Mucosa of descending colon (tissue), 3 donors: ENCODE measurements at regions not wholly inside any gene's neighbourhood (a gene's known extent, or its start where the extent isn't known, plus 50 kb on each side); places are given as distances from the start of the nearest gene placed in this dataset.
"Not testable (repeated sequence)": the region's sequence is repeated elsewhere in the genome, so short reads cannot be mapped to it uniquely, and the experiment has no call there.

ENCODE experiments used
- ATAC-seq: fragments of 200-7000 bp; cut with Tn5 transposase; one replicate; pipeline ENCODE4 v1.9.1; 2020; ENCODE audit warnings: mild to moderate bottlenecking, moderate library complexity
- DNase-seq, 3 donors: peaks; one replicate each; pipeline ENCODE4 v3.0.0-alpha.2; 2020
- H3K36me3 ChIP-seq: fragments of 200-600 bp; one replicate; pipeline ENCODE4 v1.8.0; 2021; ENCODE audit warnings: low read depth, mild to moderate bottlenecking
- H3K4me1 ChIP-seq: fragments of 200-600 bp; one replicate; pipeline ENCODE4 v1.8.0; 2021; ENCODE audit warnings: low read depth, mild to moderate bottlenecking
- H3K4me3 ChIP-seq: fragments of 200-600 bp; one replicate; pipeline ENCODE4 v1.8.0; 2021; ENCODE audit warnings: mild to moderate bottlenecking
- H3K9me3 ChIP-seq: fragments of 200-600 bp; one replicate; pipeline ENCODE4 v1.8.0; 2021; ENCODE audit warnings: mild to moderate bottlenecking
- CTCF ChIP-seq: fragments of 200-600 bp; IDR thresholded peaks from one replicate; pipeline ENCODE4 v1.8.0; 2022; ENCODE audit warnings: antibody characterized with exemption, mild to moderate bottlenecking
- intact Hi-C, 2 donors: fragments of 100-400 bp; cut with DNase I in 1 of 2; cut with micrococcal nuclease in 1 of 2; formaldehyde crosslinking; loops; one replicate each; pipeline versions ENCODE4 v1.11.0 to v1.11.1; 2022; cut with DNase I, micrococcal nuclease
- donor health status: DM: no; HTN: no; CAD: no; lungs with moderate emphysema.
- donor health status: DM: no; HTN: no; CAD: no.
- donor health status: DM: no; HTN: yes; CAD: no.

- Histone ChIP-seq H3K4me1 (no peaks in the 10 kb centered on the region), H3K36me3 (no peaks in the 10 kb centered on the region), H3K4me3 (no peak overlapping the region), H3K9me3 (no peaks in the 10 kb centered on the region)
- no peak for TF ChIP-seq CTCF
- intact Hi-C loops, result no loop called here
- ATAC-seq (no peak), DNase-seq (no peak)
Measured at GRCh38 chr22:48920776-48921241, 906.9 kb downstream of the BRD1 start.

GRCh38 chr22:48919851-48920589 lies 907.7 kb downstream of the BRD1 start:
- intact Hi-C loops, result no loop called here
- Histone ChIP-seq H3K9me3 (no peaks in the 10 kb centered on the region), H3K36me3 (no peaks in the 10 kb centered on the region), H3K4me3 (no peak overlapping the region), H3K4me1 (no peaks in the 10 kb centered on the region)
- TF ChIP-seq CTCF, result no peak
- DNase-seq (no peak), ATAC-seq (no peak)

GRCh38 chr22:48919187-48919590 lies 908.5 kb downstream of the BRD1 start:
- Histone ChIP-seq H3K4me1 (no peaks in the 10 kb centered on the region), H3K4me3 (no peak overlapping the region), H3K36me3 (no peaks in the 10 kb centered on the region), H3K9me3 (no peaks in the 10 kb centered on the region)
- ATAC-seq, result no peak
- intact Hi-C loops, result no loop called here
- no peak for DNase-seq
- TF ChIP-seq CTCF, result no peak

GRCh38 chr22:48918585-48919186 lies 909.0 kb downstream of the BRD1 start:
- TF ChIP-seq CTCF, result no peak
- no peak for DNase-seq
- ATAC-seq, result no peak
- no peaks in the 10 kb centered on the region for H3K4me1 ChIP-seq
- no peaks in the 10 kb centered on the region for H3K9me3 ChIP-seq
- intact Hi-C loops, result no loop called here
- no peak overlapping the region for H3K4me3 ChIP-seq
- no peaks in the 10 kb centered on the region for H3K36me3 ChIP-seq

- H3K4me1 ChIP-seq, H3K36me3 ChIP-seq, intact Hi-C loops, DNase-seq, H3K9me3 ChIP-seq, ATAC-seq, H3K4me3 ChIP-seq: not testable (repeated sequence)
Measured at GRCh38 chr22:48912356-48913066, 915.2 kb downstream of the BRD1 start.

GRCh38 chr22:48911647-48912046 lies 916.0 kb downstream of the BRD1 start:
- DNase-seq, intact Hi-C loops, H3K4me1 ChIP-seq, H3K9me3 ChIP-seq, H3K36me3 ChIP-seq, ATAC-seq, H3K4me3 ChIP-seq: not testable (repeated sequence)

GRCh38 chr22:48911067-48911466 lies 916.6 kb downstream of the BRD1 start:
- H3K36me3 ChIP-seq, DNase-seq, H3K4me3 ChIP-seq, H3K9me3 ChIP-seq, H3K4me1 ChIP-seq, ATAC-seq, intact Hi-C loops: not testable (repeated sequence)
